HepG2 (cell line): ENCODE measurements at regions not wholly inside any gene's neighbourhood (a gene's known extent, or its start where the extent isn't known, plus 50 kb on each side); places are given as distances from the start of the nearest gene placed in this dataset.

Experiments used
- ZNF20 ChIP-seq: sonication (generic); formaldehyde crosslinking; IDR thresholded peaks from 2 replicates; pipeline ENCODE4 v1.4.0; 2020; ENCODE audit warnings: mild to moderate bottlenecking, moderate library complexity, missing genetic modification reagents
- ZNF251 ChIP-seq: sonication (generic); formaldehyde crosslinking; IDR thresholded peaks from 2 replicates; pipeline ENCODE4 v1.9.0; 2021; ENCODE audit warnings: mild to moderate bottlenecking, missing genetic modification reagents
- ZNF432 ChIP-seq: sonication (generic); formaldehyde crosslinking; IDR thresholded peaks from 2 replicates; pipeline ENCODE4 v1.5.0; 2020; ENCODE audit warnings: missing genetic modification reagents, mild to moderate bottlenecking, borderline replicate concordance
- ZNF501 ChIP-seq: sonication (generic); formaldehyde crosslinking; IDR thresholded peaks from 2 replicates; pipeline ENCODE4 v1.5.1; 2020; ENCODE audit warnings: mild to moderate bottlenecking, moderate library complexity, missing genetic modification reagents
- TF ChIP-seq, protein P1 (sequence below), 2 experiments: fragments of 450-650 bp in 1 of 2; sonication (generic) in 1 of 2; formaldehyde crosslinking in 1 of 2; IDR thresholded peaks; 2 replicates each; pipeline versions ENCODE4 v1.6.1 to v1.8.0; 2016 to 2022; ENCODE audit warnings: antibody characterized with exemption in 1 of 2, mild to moderate bottlenecking in 1 of 2, missing genetic modification reagents in 1 of 2
- TF ChIP-seq, protein P2 (sequence below), 2 experiments: fragments of 450-650 bp in 1 of 2; sonication (generic) in 1 of 2; formaldehyde crosslinking; IDR thresholded peaks; 2 replicates each; pipeline versions ENCODE4 v1.5.0 to v1.8.0; 2020 to 2022; ENCODE audit warnings: mild to moderate bottlenecking in 1 of 2, missing genetic modification reagents in 1 of 2

DNA sequence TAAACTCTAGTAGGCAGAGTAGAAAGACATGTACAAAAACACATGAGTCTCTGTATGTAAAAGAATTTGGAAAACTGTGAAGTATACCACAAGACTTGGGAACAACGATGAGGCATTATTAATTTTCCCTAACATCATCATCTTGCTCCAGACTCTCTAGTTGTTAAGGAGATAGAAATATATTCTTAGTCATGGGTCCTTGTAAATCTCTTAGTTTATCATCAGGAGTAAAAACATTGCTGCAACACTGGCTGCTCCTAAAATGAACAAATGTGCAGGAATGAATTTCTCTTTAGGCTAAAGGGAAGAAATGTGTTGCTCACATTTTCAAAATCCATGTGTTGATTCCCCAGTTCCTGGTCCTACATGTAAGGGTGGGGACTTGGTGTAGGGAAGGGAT lies 384.6 kb downstream of the STIM2 start (continued):
- TF ChIP-seq ZNF501, result no peak
- TF ChIP-seq, protein P1, sequence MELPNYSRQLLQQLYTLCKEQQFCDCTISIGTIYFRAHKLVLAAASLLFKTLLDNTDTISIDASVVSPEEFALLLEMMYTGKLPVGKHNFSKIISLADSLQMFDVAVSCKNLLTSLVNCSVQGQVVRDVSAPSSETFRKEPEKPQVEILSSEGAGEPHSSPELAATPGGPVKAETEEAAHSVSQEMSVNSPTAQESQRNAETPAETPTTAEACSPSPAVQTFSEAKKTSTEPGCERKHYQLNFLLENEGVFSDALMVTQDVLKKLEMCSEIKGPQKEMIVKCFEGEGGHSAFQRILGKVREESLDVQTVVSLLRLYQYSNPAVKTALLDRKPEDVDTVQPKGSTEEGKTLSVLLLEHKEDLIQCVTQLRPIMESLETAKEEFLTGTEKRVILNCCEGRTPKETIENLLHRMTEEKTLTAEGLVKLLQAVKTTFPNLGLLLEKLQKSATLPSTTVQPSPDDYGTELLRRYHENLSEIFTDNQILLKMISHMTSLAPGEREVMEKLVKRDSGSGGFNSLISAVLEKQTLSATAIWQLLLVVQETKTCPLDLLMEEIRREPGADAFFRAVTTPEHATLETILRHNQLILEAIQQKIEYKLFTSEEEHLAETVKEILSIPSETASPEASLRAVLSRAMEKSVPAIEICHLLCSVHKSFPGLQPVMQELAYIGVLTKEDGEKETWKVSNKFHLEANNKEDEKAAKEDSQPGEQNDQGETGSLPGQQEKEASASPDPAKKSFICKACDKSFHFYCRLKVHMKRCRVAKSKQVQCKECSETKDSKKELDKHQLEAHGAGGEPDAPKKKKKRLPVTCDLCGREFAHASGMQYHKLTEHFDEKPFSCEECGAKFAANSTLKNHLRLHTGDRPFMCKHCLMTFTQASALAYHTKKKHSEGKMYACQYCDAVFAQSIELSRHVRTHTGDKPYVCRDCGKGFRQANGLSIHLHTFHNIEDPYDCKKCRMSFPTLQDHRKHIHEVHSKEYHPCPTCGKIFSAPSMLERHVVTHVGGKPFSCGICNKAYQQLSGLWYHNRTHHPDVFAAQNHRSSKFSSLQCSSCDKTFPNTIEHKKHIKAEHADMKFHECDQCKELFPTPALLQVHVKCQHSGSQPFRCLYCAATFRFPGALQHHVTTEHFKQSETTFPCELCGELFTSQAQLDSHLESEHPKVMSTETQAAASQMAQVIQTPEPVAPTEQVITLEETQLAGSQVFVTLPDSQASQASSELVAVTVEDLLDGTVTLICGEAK (IDR thresholded peaks at IDR 0.05), result no peak
- TF ChIP-seq, protein P1 (CRISPR knock-in tag; IDR thresholded peaks at IDR 0.05), result no peak
- no peak for TF ChIP-seq ZNF20 (CRISPR knock-in tag)
- no peak for TF ChIP-seq ZNF251
- no peak for TF ChIP-seq ZNF432 (CRISPR knock-in tag)
- TF ChIP-seq, protein P2, sequence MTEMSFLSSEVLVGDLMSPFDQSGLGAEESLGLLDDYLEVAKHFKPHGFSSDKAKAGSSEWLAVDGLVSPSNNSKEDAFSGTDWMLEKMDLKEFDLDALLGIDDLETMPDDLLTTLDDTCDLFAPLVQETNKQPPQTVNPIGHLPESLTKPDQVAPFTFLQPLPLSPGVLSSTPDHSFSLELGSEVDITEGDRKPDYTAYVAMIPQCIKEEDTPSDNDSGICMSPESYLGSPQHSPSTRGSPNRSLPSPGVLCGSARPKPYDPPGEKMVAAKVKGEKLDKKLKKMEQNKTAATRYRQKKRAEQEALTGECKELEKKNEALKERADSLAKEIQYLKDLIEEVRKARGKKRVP (CRISPR knock-in tag; IDR thresholded peaks at IDR 0.05), result no peak
